GM12878 (cell line): ENCODE measurements at regions not wholly inside any gene's neighbourhood (a gene's known extent, or its start where the extent isn't known, plus 50 kb on each side); places are given as distances from the start of the nearest gene placed in this dataset.

Experiments
- ATAC-seq: fragments of 200-7000 bp; cut with Tn5 transposase; 3 replicates; pipeline ENCODE4 v1.9.1; 2020; ENCODE audit warnings: mild to moderate bottlenecking, moderate library complexity
- BruUV-seq: library from RNA; stranded (reverse); fragments of 400-500 nt; replicated peaks from 2 replicates; lab custom pipeline; 2021; lab: Mats Ljungman, UMichigan
- CTCF ChIA-PET: fragments of 300-600 bp; sonication (Branson Sonifier 250); formaldehyde crosslinking; extraction: SDS; loops from one replicate; lab custom pipeline; 2021; ENCODE audit warnings: inconsistent platforms; lab: Yijun Ruan, JAX
- POLR2A ChIA-PET: fragments of 350-600 bp; formaldehyde crosslinking; extraction: SDS; loops from one replicate; lab custom pipeline; 2021; ENCODE audit warnings: inconsistent platforms; lab: Charles Lee
- RAD21 ChIA-PET: fragments of 300-600 bp; sonication (Branson Sonifier 250); formaldehyde crosslinking; loops from one replicate; lab custom pipeline; 2023; ENCODE audit warnings: antibody characterized with exemption; ENCODE audit not compliant: unreplicated experiment; lab: Charles Lee
- SMC1A ChIA-PET: fragments of 300-600 bp; sonication (Branson Sonifier 250); formaldehyde crosslinking; loops from one replicate; lab custom pipeline; 2023; ENCODE audit not compliant: unreplicated experiment, uncharacterized antibody; lab: Charles Lee
- DNase-seq: peaks from one replicate; pipeline ENCODE4 v3.0.0-alpha.2; 2011; ENCODE audit warnings: low read depth, low spot score
- FAIRE-seq: peaks from 3 replicates; lab custom pipeline; 2011; peaks lifted over from hg19 to GRCh38; lab: Jason Lieb, UNC
- H2AFZ ChIP-seq: 2 replicates; pipeline ENCODE4 v1.6.0; 2011; ENCODE audit warnings: low read depth, low read length, control low read depth; ENCODE audit not compliant: control insufficient read depth
- H3K27ac ChIP-seq: 2 replicates; pipeline ENCODE4 v1.5.1; 2011; ENCODE audit warnings: control low read depth; ENCODE audit not compliant: control insufficient read depth, insufficient read depth
- H3K27me3 ChIP-seq, 2 experiments: replicated peaks in 1 of 2; 2 replicates each; pipeline versions ENCODE4 v1.6.0 to v1.6.1; 2011; ENCODE audit warnings: low read length in 1 of 2; ENCODE audit not compliant: control insufficient read depth in 2 of 2, insufficient read depth in 2 of 2
- H3K36me3 ChIP-seq, 2 experiments: 2 replicates each; pipeline ENCODE4 v1.5.1; 2011; ENCODE audit warnings: low read length in 1 of 2; ENCODE audit not compliant: control insufficient read depth in 2 of 2, insufficient read depth in 2 of 2
- H3K4me1 ChIP-seq: 2 replicates; pipeline ENCODE4 v1.6.1; 2011; ENCODE audit warnings: mild to moderate bottlenecking, low read length, moderate library complexity, mixed read lengths; ENCODE audit not compliant: control insufficient read depth, insufficient read depth
- H3K4me2 ChIP-seq: 2 replicates; pipeline ENCODE4 v1.6.0; 2011; ENCODE audit warnings: control low read depth; ENCODE audit not compliant: control insufficient read depth, insufficient read depth
- H3K4me3 ChIP-seq: fragments of 200-600 bp; sonication (generic); 2 replicates; pipeline ENCODE4 v1.5.1; 2016
- H3K79me2 ChIP-seq: 2 replicates; pipeline ENCODE4 v1.6.0; 2011; ENCODE audit warnings: low read length; ENCODE audit not compliant: control insufficient read depth, insufficient read depth
- H3K9ac ChIP-seq: 2 replicates; pipeline ENCODE4 v1.8.0; 2011; ENCODE audit warnings: low read length, control low read depth, mixed read lengths; ENCODE audit not compliant: control insufficient read depth, insufficient read depth
- H3K9me3 ChIP-seq: replicated peaks from 3 replicates; pipeline ENCODE4 v1.5.1; 2011; ENCODE audit warnings: mild to moderate bottlenecking, low read length; ENCODE audit not compliant: control insufficient read depth, insufficient read depth
- H4K20me1 ChIP-seq: 2 replicates; pipeline ENCODE4 v1.6.0; 2011; ENCODE audit not compliant: control insufficient read depth, insufficient read depth
- MTA3 ChIP-seq: IDR thresholded peaks from 2 replicates; pipeline ENCODE4 v1.6.1; 2012; ENCODE audit warnings: low read length, inconsistent platforms, borderline replicate concordance
- NBN ChIP-seq: fragments of 450-650 bp; IDR thresholded peaks from 2 replicates; pipeline ENCODE4 v1.6.1; 2016
- NRF1 ChIP-seq: conservative IDR thresholded peaks from 2 replicates; pipeline ENCODE4 v1.6.1; 2011; ENCODE audit warnings: mild to moderate bottlenecking, low read depth, low read length, improper control_type of control experiment
- RUNX3 ChIP-seq: IDR thresholded peaks from 2 replicates; pipeline ENCODE4 v1.6.1; 2012; ENCODE audit warnings: low read length, inconsistent platforms
- SMAD1 ChIP-seq: fragments of 450-650 bp; IDR thresholded peaks from 2 replicates; pipeline ENCODE4 v1.6.1; 2018; ENCODE audit warnings: mild to moderate bottlenecking, low read depth; ENCODE audit not compliant: partially characterized antibody
- SREBF2 ChIP-seq: IDR thresholded peaks from 2 replicates; pipeline ENCODE4 v1.6.1; 2012; ENCODE audit warnings: mild to moderate bottlenecking, low read length
- TCF7 ChIP-seq: IDR thresholded peaks from 2 replicates; pipeline ENCODE4 v1.6.1; 2014; ENCODE audit warnings: antibody characterized with exemption, borderline replicate concordance
- ZBED1 ChIP-seq: IDR thresholded peaks from 2 replicates; pipeline ENCODE4 v1.6.1; 2016; ENCODE audit warnings: borderline replicate concordance
- ZNF217 ChIP-seq: fragments of 450-650 bp; IDR thresholded peaks from 2 replicates; pipeline ENCODE4 v1.6.1; 2017; ENCODE audit warnings: antibody characterized with exemption, mild to moderate bottlenecking
- WGBS: methylation state at CpG from one replicate; pipeline ENCODE4 v1.1.6; 2016; ENCODE audit warnings: low lambda C conversion rate; ENCODE audit not compliant: insufficient replicate concordance, insufficient coverage; ENCODE audit errors: missing lambda C conversion rate; 5-methylcytosine and 5-hydroxymethylcytosine counted together
- in situ Hi-C: fragments of 300-500 bp; cut with MboI; formaldehyde crosslinking; loops from 9 replicates; pipeline ENCODE4 v1.14.3; 2018; ENCODE audit warnings: mixed read lengths
- intact Hi-C: fragments of 100-400 bp; cut with micrococcal nuclease; formaldehyde crosslinking; loops from one replicate; pipeline ENCODE4 v1.14.2; 2022; ENCODE audit not compliant: unreplicated experiment
- TF ChIP-seq, protein P1 (sequence below): IDR thresholded peaks from 2 replicates; pipeline ENCODE4 v1.6.1; 2012; ENCODE audit warnings: improper control_type of control experiment, low read depth, low read length; ENCODE audit not compliant: insufficient replicate concordance

- POLR2A ChIA-PET = no interaction called here
- Histone ChIP-seq H3K4me3 (no peak overlapping the region), H3K9ac (no peak overlapping the region), H3K79me2 (no peaks in the 10 kb centered on the region), H3K27ac (no peak overlapping the region), H4K20me1 (no peaks in the 10 kb centered on the region), H3K36me3 (no peaks in the 10 kb centered on the region), H2AFZ (no peak overlapping the region), H3K4me2 (no peak overlapping the region), H3K4me1 (no peaks in the 10 kb centered on the region), H3K9me3 (no peaks in the 10 kb centered on the region), H3K27me3 (no peaks in the 10 kb centered on the region)
- intact Hi-C loops = no loop called here
- in situ Hi-C loops = no loop called here
- WGBS = 0% methylated on average over 2 of the region's 2 CpGs
- CTCF ChIA-PET = no interaction called here
- ATAC-seq (no peak), FAIRE-seq (no peak), DNase-seq (no peak)
- no TSS peak for BruUV-seq
- RAD21 ChIA-PET = no interaction called here
- SMC1A ChIA-PET = no interaction called here
- no peak for TF ChIP-seq SMAD1
- no peak for TF ChIP-seq SREBF2
- TF ChIP-seq MTA3 = no peak
- no peak for TF ChIP-seq RUNX3
Measured at GRCh38 chrX:63963095-63963784, 178.2 kb upstream of the ARHGEF9 start.

- DNase-seq (no peak), ATAC-seq (no peak)
- BruUV-seq = no TSS peak
Measured at GRCh38 chrX:63961964-63962363, 176.9 kb upstream of the ARHGEF9 start.

More at GRCh38 chrX:63961964-63962363, 176.9 kb upstream of the ARHGEF9 start:
- in situ Hi-C loops = no loop called here
- no peaks in the 10 kb centered on the region for H3K4me1 ChIP-seq
- H3K9me3 ChIP-seq = no peaks in the 10 kb centered on the region
- ChIA-PET POLR2A (no interaction called here), CTCF (no interaction called here), SMC1A (no interaction called here), RAD21 (no interaction called here)
- no peak overlapping the region for H2AFZ ChIP-seq
- no peak overlapping the region for H3K4me3 ChIP-seq
- H3K27me3 ChIP-seq = no peaks in the 10 kb centered on the region
- no peaks in the 10 kb centered on the region for H3K79me2 ChIP-seq
- 0% methylated on average over 1 of the region's 1 CpG for WGBS
- intact Hi-C loops = no loop called here
- H3K4me2 ChIP-seq = no peak overlapping the region
- no peak overlapping the region for H3K9ac ChIP-seq
- no peak for FAIRE-seq
- TF ChIP-seq TCF7 = no peak
- no peak for TF ChIP-seq ZNF217
- TF ChIP-seq ZBED1 = no peak
- TF ChIP-seq NBN = no peak
- TF ChIP-seq, protein P1, sequence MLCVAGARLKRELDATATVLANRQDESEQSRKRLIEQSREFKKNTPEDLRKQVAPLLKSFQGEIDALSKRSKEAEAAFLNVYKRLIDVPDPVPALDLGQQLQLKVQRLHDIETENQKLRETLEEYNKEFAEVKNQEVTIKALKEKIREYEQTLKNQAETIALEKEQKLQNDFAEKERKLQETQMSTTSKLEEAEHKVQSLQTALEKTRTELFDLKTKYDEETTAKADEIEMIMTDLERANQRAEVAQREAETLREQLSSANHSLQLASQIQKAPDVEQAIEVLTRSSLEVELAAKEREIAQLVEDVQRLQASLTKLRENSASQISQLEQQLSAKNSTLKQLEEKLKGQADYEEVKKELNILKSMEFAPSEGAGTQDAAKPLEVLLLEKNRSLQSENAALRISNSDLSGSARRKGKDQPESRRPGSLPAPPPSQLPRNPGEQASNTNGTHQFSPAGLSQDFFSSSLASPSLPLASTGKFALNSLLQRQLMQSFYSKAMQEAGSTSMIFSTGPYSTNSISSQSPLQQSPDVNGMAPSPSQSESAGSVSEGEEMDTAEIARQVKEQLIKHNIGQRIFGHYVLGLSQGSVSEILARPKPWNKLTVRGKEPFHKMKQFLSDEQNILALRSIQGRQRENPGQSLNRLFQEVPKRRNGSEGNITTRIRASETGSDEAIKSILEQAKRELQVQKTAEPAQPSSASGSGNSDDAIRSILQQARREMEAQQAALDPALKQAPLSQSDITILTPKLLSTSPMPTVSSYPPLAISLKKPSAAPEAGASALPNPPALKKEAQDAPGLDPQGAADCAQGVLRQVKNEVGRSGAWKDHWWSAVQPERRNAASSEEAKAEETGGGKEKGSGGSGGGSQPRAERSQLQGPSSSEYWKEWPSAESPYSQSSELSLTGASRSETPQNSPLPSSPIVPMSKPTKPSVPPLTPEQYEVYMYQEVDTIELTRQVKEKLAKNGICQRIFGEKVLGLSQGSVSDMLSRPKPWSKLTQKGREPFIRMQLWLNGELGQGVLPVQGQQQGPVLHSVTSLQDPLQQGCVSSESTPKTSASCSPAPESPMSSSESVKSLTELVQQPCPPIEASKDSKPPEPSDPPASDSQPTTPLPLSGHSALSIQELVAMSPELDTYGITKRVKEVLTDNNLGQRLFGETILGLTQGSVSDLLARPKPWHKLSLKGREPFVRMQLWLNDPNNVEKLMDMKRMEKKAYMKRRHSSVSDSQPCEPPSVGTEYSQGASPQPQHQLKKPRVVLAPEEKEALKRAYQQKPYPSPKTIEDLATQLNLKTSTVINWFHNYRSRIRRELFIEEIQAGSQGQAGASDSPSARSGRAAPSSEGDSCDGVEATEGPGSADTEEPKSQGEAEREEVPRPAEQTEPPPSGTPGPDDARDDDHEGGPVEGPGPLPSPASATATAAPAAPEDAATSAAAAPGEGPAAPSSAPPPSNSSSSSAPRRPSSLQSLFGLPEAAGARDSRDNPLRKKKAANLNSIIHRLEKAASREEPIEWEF = no peak
- no peak for TF ChIP-seq NRF1
- no peak overlapping the region for H3K27ac ChIP-seq
- no peaks in the 10 kb centered on the region for H4K20me1 ChIP-seq
- H3K36me3 ChIP-seq = no peaks in the 10 kb centered on the region
